ENCODE measurements at regions not wholly inside any gene's neighbourhood (a gene's known extent, or its start where the extent isn't known, plus 50 kb on each side); places are given as distances from the start of the nearest gene placed in this dataset.

- H3K36me3 ChIP-seq (ENCODE audit: control insufficient read depth in 2 of 2, extremely low read depth in 1 of 2, insufficient read depth in 2 of 2, low read length in 2 of 2): no peaks in the 10 kb centered on the region
- dilution Hi-C loops (cut with MboI; ENCODE audit: extremely low pct_ligation_motif_present, low sequenced_read_pairs): no loop called here
- no peak overlapping the region for H2AFZ ChIP-seq (ENCODE audit: low read depth, low read length)
- no peaks in the 10 kb centered on the region for H4K20me1 ChIP-seq (replicated peaks; ENCODE audit: control insufficient read depth, extremely low read depth, insufficient read depth, low read length)
- TF ChIP-seq JUN (IDR thresholded peaks at IDR 0.05; ENCODE audit: borderline replicate concordance, insufficient read depth, insufficient read length, low read depth) (no peak), POLR2AphosphoS5 (IDR thresholded peaks at IDR 0.05; ENCODE audit: insufficient read depth, low read depth, low read length) (no peak), POLR2A (IDR thresholded peaks at IDR 0.05; ENCODE audit: low read depth, low read length) (no peak), FOS (IDR thresholded peaks at IDR 0.05; ENCODE audit: borderline replicate concordance, insufficient read depth, low read length) (no peak), MAX (IDR thresholded peaks at IDR 0.05; ENCODE audit: insufficient read depth, insufficient read length) (no peak), EZH2 (IDR thresholded peaks at IDR 0.05; ENCODE audit: borderline replicate concordance, low read depth, low read length, severe bottlenecking) (no peak), MYC (IDR thresholded peaks at IDR 0.05; ENCODE audit: low read depth, low read length) (no peak), GATA2 (IDR thresholded peaks at IDR 0.05; ENCODE audit: insufficient read depth, insufficient read length, low read depth, low read length) (no peak), CTCF (IDR thresholded peaks at IDR 0.05; ENCODE audit: extremely low read depth in 1 of 2, insufficient read depth in 1 of 2, low read depth in 1 of 2, low read length in 2 of 2) (no peak)
- peaks cover 11% of the 10 kb centered on the region for H3K4me1 ChIP-seq (ENCODE audit: control insufficient read depth, extremely low read depth, insufficient read depth, low read length)
- H3K4me2 ChIP-seq (ENCODE audit: insufficient read depth, low read length): no peak overlapping the region
- H3K27me3 ChIP-seq (ENCODE audit: control insufficient read depth in 2 of 2, insufficient read depth in 2 of 2, low read length in 2 of 2): no peaks in the 10 kb centered on the region
- intact Hi-C loops (cut with micrococcal nuclease): no loop called here
- no peaks in the 10 kb centered on the region for H3K9me3 ChIP-seq (replicated peaks; ENCODE audit: control insufficient read depth, insufficient read depth, low read length)
- no peak overlapping the region for H3K4me3 ChIP-seq (replicated peaks in 1 of 3; ENCODE audit: insufficient read depth in 1 of 3, low read depth in 1 of 3, low read length in 3 of 3)
- ChIA-PET POLR2A (no interaction called here), CTCF (interaction anchor here (1.2 to 2.9 kb wide), 3 partner anchors 12 to 205 kb away, joined by 3 to 9 read pairs (median 3); no protein-coding TSS in a partner anchor)
- no peak for FAIRE-seq
- no peak overlapping the region for H3K9ac ChIP-seq (replicated peaks; ENCODE audit: extremely low read depth, insufficient read depth, low read length)
- no peak overlapping the region for H3K27ac ChIP-seq (ENCODE audit: insufficient read depth, low read depth, low read length)
- no TSS peak for BruUV-seq (replicated peaks)
- H3K79me2 ChIP-seq (ENCODE audit: control insufficient read depth, insufficient read depth, low read length): no peaks in the 10 kb centered on the region
- DNase-seq (ENCODE audit: low read depth, low spot score): no peak
- no peaks in the 10 kb centered on the region for H3K9me1 ChIP-seq (replicated peaks; ENCODE audit: control insufficient read depth, extremely low read depth, insufficient read depth, low read length)
Measured at GRCh38 chr5:163807781-163808180, 302.4 kb downstream of the MAT2B start.

Measured in endothelial cell of umbilical vein (primary cell).